Activated CD4-positive, alpha-beta T cell treated with anti-CD3 and anti-CD28 coated beads for 1 hour (primary cell): ENCODE measurements at regions not wholly inside any gene's neighbourhood (a gene's known extent, or its start where the extent isn't known, plus 50 kb on each side); places are given as distances from the start of the nearest gene placed in this dataset.
"Not testable (repeated sequence)": the region's sequence is repeated elsewhere in the genome, so short reads cannot be mapped to it uniquely, and the experiment has no call there.

Experiments used
- DNase-seq: peaks from one replicate; pipeline ENCODE4 v3.0.0-alpha.2; 2020

DNA sequence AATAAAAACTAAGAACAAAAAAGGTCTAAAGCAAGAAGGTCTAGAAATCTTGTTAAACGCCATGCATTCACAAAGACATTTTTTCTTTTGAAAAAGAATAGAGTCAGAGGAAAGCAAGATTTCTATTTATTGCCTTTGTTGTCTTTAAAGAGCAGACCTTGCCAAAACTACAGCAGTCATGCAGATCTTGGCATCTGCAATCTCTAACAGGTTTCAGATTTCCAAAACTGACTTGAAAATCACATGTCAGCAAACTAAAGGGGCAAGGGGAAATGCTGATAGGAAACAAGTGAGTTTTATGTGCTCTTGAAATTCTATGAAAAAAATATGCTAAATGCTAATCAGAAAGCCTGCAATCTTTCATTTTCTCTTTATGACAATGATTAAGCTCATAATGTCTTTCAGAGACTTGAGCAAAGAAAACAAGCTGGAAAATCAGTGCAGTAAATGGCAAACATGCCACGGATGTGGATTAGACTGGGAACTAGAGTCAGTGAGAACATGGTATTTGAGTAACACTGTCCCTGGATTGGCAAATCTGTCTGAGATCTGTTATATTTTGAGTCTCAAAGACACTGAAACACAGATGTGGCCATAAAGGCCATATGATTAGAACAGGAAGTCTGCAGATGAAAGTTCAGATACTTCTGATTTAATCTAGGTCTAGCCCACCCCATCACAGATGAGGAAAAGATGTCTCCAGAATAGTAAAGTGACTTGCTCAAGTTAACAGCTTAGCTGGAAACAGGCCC is 361.4 kb upstream of the RPS23 start:
- no peak for DNase-seq

DNA sequence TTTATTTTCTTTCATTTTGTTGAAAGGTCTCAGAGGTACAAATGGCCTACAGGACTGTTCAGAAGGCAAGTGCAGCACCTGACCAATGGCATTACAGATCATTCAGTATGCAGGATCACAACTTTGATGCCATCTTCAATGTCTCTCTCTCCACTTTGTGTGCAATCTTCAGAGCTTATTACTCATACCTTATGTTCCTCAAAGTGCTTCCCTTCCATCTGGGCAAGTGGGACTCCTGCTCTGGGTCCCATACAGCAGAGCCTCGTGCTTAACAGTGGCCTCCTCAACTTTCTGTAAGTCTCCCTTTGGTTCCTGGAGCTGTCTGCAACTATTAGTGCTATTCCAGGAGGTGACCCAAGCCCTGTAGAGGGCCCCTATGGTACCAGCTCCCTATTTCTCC is 358.4 kb upstream of the RPS23 start:
- no peak for DNase-seq

DNA sequence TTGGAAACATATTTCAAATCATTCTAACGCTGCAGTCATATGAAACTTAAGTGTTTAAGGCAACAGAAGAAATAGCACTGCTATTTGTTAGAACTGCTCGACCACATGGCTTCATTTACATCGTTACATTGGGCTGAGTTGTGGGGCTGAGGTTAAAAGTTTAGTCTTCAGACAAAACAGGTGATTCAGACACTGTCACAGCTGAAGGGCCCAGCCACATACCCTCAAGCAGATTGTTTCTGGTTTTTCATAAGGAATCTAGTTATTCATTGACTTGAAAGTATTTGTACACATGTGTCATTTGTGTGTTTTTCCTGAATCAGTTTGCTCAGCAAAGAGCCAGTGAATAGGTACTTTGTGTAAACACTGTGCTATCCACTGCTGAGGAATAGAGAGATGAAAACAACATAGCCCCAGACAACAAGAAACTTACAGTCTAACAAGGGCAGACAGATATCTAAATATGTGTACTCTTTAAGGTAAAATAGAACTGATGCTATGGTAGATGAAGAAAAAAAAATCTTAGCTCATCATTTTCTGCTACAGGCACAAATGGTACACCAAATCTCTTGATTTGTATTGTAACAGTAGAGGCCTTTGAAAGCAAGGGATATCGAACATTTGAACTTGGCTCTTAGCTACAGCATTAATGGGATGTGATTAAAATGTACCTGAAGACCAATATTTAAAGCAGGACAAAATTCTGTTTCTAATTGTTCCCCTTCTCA is 357.6 kb upstream of the RPS23 start:
- no peak for DNase-seq

DNA sequence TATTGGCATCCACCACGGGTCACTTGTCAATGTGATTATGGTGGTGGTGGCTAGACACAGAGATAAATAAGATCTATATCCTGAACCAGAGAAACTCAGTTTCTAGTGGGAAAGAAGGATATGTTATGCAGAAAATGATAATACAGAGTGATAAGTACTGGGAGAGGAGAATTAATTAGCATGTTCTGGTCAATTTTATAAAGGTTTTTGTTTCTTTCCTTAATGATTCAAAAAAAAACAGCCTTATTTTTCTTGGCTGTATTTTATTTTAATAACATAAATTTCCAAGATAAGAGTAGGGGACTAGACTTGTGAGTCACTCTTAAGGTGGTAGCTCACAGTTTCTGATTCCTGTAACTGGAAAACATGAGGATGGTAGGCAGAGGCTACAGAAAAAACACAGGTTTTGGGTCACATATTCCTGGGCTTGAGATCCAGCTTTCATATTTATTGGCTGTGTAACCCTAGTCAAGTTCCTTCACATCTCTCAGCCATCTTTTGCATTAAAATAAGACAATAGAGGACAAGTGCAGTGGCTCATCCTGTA is 350.3 kb upstream of the RPS23 start:
- no peak for DNase-seq

DNA sequence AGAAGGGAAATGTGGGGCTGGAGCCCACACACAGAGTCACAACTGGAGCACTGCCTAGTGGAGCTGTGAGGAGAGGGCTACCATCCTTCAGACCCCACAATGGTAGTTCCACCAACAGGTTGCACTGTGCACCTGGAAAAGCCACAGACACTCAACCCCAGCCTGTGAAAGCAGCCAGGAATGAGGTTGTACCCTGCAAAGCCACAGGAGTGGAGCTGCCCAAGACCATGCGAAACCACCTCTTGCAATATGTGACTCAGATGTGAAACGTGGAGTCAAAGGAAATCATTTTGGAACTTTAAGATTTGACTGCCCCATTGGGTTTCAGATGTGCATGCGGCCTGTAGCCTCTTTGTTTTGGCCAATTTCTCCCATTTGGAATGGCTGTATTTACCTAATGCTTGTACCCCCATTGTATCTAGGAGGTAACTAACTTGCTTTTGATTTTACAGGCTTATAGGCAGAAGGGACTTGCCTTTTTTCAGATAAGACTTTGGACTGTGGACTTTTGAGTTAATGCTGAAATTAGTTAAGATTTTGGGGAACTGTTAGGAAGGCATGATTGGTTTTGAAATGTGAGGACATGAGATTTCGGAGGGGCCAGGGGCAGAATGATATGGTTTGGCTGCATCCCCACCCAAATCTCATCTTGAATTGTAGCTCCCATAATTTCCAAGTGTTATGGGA is 348.9 kb upstream of the RPS23 start:
- DNase-seq, result not testable (repeated sequence)

DNA sequence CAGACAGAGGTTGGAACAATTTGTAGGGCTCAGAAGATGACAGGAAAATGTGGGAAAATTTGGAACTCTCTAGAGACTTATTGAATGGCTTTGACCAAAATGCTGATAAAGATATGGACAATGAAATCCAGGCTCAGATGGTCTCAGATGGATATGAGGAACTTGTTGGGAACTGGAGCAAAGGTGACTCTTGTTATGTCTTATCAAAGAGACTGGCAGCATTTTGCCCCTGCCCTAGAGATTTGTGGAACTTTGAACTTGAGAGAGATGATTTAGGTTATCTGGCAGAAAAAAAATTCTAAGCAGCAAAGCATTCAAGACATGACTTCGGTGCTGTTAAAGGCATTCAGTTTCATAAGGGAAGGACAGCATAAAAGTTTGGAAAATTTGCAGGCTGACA is 347.9 kb upstream of the RPS23 start:
- DNase-seq, result not testable (repeated sequence)

DNA sequence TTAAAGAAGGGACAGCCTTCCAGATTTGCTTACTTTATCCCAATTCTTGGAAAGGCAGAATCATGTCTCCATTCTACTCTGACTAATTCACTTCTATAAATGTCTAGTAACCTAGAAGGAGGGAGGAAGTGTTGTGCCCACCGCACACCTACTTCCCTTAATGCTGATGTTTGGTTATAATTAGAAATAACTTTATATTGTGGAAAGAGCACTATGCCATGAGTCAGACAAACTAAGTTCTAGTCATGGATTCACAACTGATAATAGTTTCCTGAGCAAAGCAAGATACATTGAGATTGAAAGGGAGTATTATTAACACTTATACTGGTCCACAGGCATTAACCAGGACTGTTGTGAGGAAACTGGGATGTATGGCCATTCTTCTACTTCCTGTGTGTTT is 345.9 kb upstream of the RPS23 start:
- DNase-seq, result no peak

DNA sequence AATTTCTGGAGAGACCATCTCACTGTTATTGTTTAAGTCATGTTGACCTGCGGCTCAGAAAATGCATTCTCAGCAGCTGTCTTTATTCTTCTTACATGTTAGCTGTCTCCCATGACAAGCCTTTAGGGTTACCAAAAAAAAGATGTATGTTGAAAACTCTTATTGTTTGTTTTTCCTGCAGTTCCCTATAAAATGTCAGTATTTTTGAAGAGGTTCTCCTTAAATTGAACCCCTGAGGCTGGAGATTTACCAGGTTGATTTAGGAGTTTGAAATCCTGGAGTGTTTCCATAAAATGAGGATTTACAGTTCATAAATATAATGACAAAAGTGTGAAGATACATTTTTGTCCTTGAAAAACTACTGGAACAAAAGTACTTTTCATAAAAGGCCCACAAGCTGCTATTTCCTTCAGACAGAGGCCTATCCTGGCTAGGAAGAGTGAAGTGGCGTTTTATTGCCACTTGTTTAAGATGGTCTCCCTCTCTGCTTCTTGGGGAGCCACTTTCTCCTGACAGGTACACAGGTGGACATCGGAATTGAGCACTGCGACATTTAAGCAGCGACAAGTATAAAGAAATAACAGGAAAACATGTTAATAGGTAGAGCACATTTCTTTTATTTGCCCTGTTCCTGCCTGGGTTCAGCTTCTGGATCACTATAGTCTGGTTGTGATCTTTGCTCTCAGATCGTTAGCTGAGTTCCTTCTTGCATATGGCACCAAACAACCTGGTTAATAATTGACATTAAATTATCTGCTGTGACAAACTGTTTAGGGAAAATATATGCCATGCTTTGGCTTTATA is 344.8 kb upstream of the RPS23 start:
- no peak for DNase-seq

DNA sequence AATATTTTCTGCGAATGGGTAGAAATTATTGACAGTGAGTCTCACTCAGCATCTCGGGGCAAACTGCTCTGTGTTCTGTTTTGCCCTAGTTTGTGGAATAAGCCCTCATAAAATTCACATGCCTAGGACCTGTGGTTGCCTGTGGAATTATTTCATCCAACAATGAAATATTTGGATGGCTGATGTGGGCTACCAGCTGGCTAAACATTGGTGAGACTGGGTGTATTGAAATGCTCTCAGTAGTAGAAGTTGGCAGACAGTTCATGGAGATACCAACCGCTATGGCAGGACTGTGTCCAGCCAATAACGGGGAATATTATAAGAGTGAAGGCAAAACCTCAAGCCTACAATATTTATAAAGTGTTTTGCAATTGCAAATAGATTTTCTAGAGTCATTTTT is 344.1 kb upstream of the RPS23 start:
- no peak for DNase-seq

DNA sequence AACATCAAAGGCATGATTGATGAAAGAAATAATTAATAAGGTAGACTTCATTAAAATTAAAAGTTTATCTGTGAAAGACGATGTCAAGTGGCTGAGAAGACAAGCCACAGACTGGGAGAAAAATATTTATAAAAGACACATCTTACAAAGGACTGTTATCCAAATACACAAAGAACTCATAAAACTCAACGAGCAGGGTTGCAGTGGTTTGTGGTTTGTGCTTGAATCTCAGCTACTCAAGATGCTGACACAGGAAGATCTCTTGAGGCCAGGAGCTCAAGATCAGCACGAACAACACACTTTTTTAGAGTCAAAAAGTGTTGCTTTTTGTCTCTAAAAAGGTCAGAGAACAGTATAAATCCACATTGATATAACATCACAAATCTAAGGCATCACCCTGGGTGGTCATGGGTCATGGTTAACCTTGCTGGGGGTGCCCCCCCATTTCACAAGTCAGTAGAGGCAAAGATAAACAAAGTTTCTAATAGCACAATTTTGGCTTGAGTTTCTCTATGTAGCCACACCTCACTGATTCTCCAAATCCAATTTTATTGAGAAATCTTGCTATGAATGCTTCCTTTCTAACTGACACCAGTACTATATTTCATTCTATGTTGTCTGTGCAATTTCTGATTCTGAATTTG is 342.9 kb upstream of the RPS23 start:
- DNase-seq, result no peak

DNA sequence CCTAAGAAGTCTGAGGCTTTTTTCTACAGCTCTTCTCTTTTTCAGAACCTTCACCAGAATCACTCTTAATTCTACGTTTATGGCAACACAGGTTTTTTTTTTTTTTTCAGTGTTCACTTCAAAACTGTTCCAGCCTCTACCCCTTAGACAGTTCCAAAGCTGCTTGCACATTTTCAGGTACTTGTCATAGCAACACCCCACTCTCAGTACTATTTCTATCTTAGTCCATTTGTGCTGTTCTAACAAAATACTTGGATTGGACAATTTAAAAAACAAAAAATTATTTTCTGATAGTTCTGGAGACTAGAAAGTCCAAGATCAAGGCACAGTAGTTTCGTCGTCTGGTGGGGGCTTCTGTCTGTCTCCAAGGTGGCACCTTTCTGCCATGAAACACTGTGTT is 340.9 kb upstream of the RPS23 start:
- no peak for DNase-seq

DNA sequence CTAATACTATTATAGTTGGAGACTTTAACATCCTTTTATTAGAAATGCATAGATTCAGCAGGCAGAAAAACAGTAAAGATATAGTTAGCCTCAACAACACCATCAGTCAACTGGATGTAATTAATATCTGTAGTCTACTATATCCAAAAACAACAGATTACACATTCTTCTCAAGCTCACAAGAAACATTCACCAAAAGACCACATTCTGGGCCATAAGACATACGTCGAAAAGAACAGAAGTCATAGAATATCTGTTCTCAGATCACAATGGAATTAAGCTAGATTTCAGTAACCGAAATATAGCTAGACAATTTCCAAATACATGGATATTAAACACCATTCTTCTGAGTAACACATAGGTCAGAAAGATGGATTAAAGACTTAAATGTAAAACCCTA is 336.6 kb upstream of the RPS23 start:
- DNase-seq, result no peak

DNA sequence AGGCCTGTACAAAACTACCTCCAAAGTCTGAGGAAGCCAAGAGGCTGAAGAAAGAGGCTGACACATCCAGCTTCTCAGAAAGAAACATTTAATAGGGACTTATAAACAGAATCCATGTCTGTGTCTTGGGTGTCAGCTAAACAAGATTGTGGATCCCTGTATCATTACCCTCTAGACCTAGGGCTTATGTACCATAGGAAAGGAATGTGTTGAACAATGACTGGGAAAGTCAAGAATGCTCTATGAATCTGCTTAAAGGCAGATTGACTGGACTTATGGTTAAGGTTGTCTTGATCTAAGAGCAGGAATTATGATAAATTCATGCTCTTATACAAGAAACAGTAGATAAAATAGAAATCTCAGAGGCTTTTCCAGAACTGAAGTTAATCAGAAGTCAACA is 335.7 kb upstream of the RPS23 start:
- DNase-seq, result no peak

DNA sequence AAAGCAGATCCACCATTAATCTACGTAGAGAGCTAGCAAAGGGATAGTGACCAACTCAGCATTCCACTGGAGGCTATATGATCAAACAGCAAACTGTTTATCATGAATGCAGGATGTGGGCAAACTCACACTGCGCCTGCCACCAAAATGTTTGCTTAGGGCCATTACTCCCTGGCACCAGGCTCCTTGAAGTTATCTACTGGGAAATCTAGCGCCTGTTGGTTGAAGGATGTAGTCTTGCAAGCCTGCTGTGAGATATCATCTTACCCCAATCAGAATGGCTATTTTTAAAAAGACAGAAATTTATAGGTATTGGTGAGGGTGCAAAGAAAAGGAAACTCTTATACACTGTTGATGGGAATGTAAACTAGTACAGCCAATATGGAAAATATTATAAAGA is 332.5 kb upstream of the RPS23 start:
- DNase-seq, result no peak

DNA sequence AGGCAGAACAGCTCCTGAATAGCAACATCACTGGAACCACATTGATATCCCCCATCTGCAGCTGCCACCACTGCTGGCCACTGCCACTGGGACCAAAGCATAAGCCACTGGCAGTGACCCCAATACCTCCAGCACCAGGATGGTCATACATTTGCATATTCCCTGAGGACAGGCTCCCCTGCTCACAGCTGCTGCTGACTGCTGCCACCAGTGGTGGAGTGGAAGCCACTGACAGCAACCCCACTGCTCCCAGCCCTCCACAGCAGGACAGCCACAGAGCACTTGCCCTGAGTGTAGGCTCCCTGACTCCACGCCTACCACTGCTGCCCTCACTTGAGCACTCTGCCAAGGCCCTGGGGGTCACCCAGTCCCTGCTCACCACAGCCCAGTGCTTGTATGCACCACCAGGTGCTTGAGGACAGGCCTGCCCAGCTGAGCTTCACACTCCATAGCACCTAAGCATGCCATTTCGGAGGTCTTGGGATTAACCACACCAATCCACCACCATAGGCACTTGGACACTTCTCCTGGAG is 327.4 kb upstream of the RPS23 start:
- no peak for DNase-seq

DNA sequence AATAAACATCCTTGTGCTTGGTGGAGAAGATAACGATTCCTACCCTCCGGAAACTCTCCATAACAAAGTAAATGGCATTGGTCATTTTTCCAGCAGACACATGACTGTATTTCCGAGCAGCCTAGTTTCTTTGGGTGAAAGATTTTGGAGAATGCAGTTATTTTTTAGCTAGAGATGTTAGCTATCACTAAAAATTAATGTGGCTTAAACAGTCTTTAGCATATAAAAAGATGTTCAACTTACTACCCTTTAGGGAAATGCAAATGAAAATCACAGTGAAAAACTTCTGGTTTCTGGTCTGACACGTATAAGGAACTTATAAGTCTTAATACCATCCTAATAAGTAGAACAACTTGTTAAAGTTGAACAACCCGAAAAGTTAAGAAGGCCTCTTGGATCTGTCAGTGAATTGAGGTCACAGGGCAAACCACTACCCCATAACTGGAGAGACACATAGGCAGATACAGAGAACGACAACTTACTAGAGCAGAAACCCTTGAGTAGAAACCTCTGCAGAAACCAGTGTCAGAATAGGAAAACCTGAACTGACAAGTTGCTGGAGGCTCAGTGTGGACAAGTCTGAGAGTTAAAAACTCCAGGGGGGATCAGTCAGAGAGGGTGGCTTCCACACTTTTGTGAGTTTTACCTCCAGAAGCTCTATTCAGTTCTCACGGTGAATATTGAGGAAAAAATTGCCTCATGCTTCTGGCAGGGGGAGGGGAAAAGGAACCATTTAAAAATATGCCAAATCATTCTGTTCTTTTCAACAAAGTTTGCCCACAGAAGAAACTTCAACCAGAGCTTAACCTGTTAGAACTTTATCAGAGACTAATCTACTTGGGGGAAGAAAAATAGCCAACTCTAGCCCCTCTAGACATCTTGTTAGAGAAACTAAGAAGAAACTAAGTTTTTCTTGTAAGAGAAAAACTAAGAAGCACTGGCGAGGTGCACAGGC is 325.2 kb upstream of the RPS23 start:
- DNase-seq, result no peak

DNA sequence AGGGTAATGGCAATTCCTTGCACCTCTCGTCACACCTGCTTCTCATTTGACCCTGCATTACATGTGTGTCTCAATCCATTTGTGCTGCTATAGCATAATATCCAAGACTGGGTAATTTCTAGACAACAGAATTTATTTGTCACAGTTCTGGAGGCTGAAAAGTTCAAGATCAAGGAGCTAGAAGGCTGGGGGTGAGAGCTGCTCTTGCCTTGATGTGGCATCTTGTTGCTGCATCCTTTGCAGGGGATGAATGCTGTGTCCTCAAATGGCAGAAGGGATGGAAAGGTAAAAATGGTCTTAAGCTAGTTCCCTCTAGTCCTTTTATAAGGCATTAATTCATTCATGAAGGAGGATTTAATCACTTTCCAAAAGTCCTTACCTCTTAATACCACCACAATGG is 323.7 kb upstream of the RPS23 start:
- DNase-seq, result no peak

DNA sequence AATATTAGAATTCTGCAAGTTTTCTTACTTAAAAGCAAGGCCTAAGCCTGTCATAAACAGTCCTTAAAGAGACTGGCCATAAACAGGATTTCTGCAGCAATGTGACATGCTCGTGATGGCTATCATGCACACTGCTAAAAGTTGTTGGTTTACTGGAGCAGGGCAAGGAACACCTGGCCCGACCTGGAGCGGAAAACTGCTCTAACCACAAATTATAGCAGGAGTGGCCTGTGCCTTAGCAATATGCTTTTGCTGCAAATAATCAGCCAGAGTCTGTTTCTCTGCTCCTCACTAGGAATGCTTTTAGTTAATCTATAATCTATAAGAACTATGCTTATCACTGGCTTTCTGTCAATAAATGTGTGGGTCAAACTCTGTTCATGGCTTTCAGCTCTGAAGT is 322.9 kb upstream of the RPS23 start:
- no peak for DNase-seq

DNA sequence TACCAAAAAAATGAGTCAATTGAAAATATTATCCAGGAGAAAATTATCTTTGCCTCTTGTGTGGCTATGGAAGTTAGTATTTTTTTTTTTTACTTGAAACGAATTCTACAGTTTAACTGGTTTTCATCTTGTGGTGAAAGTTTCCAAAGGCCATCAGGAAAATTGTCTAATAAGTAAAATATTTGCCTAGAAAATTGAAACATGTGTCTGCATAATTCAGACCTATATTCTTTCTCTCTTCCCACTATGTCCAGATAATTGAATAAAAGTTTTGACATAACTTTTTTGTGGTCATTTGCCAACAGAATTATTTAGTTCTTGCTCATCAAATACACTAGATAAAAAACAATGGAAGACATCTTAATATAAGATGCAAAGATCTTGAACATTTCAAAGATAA is 321.5 kb upstream of the RPS23 start:
- no peak for DNase-seq

DNA sequence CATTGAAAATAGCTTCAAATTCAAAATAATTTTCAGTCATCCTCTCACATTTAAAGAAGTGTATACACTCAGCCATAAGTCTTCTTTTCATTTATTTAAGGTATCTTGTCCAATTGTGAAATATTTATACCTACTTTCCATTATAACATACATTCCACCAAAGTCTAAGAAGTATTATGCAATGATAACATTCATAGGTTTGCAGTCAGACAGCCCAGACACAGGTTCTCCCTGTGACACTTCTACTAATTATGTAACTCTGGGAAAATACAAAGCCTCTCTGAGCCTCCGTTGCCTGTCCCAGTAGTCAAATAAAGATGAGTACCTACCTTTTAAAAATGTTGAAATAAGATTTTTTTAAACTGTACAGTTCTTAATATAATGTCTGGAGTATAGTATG is 320.9 kb upstream of the RPS23 start:
- no peak for DNase-seq

DNA sequence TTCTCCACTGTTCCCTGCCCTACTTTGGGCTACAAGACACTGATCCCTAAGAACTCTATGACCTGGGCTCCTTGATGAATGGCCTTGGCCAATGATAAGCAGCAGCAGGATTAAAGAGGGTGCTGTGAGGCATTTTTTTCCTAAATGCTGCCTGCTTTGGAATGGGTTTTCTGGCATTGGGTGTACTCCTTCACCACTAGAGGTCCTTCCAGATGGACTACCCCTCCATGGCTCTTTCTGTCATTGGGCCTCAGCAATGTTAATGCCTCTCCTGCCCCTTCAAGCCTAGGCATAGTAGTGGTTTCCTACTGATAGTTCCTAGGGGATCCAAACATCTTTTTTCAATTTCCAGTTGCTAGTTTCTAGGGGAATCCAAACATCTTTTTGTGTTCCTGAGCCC is 319.3 kb upstream of the RPS23 start:
- no peak for DNase-seq
